RPMI8226 (cell line): ENCODE measurements at regions not wholly inside any gene's neighbourhood (a gene's known extent, or its start where the extent isn't known, plus 50 kb on each side); places are given as distances from the start of the nearest gene placed in this dataset.
A peak's percentile ranks its signal among the peaks of the same experiment; 100 is the strongest.
"Not testable (repeated sequence)": the region's sequence is repeated elsewhere in the genome, so short reads cannot be mapped to it uniquely, and the experiment has no call there.

Experiments used
- DNase-seq: peaks from one replicate; pipeline ENCODE4 v3.0.0-alpha.2; 2015

GRCh38 chr5:50898966-50899365 is 232.5 kb downstream of the PARP8 start:
- no peak for DNase-seq

GRCh38 chr5:50900952-50901510 is 234.6 kb downstream of the PARP8 start:
- no peak for DNase-seq

- DNase-seq: no peak
Observed at GRCh38 chr5:50903651-50904050, 237.2 kb downstream of the PARP8 start.

- DNase-seq: no peak
Observed at GRCh38 chr5:50905996-50906570, 239.6 kb downstream of the PARP8 start.

- DNase-seq: not testable (repeated sequence)
Observed at GRCh38 chr5:50920160-50920559, 253.7 kb downstream of the PARP8 start.

- no peak for DNase-seq
Observed at GRCh38 chr5:50921366-50922133, 255.1 kb downstream of the PARP8 start.

GRCh38 chr5:50922134-50922941 is 255.9 kb downstream of the PARP8 start:
- DNase-seq: not testable (repeated sequence)

GRCh38 chr5:50922942-50923767 is 256.7 kb downstream of the PARP8 start:
- no peak for DNase-seq

- DNase-seq: no peak
Observed at GRCh38 chr5:50923768-50924494, 257.5 kb downstream of the PARP8 start.

GRCh38 chr5:50927953-50928352 is 261.5 kb downstream of the PARP8 start:
- DNase-seq: no peak

- no peak for DNase-seq
Observed at GRCh38 chr5:50929174-50929573, 262.7 kb downstream of the PARP8 start.

- no peak for DNase-seq
Observed at GRCh38 chr5:50934343-50934742, 267.9 kb downstream of the PARP8 start.

- DNase-seq: no peak
Observed at GRCh38 chr5:50945139-50945538, 278.7 kb downstream of the PARP8 start.

GRCh38 chr5:50947906-50948683 is 281.7 kb downstream of the PARP8 start:
- peak; percentile 61 for DNase-seq

- DNase-seq: no peak
Observed at GRCh38 chr5:50953290-50953689, 286.9 kb downstream of the PARP8 start.

- DNase-seq: peak; percentile 62
Observed at GRCh38 chr5:50958852-50959457, 292.5 kb downstream of the PARP8 start.

- peak; percentile 80 for DNase-seq
Observed at GRCh38 chr5:50962934-50963872, 296.8 kb downstream of the PARP8 start.

GRCh38 chr5:50963971-50964745 is 297.7 kb downstream of the PARP8 start:
- DNase-seq: no peak
